ENCODE measurements at regions not wholly inside any gene's neighbourhood (a gene's known extent, or its start where the extent isn't known, plus 50 kb on each side); places are given as distances from the start of the nearest gene placed in this dataset.

DNA sequence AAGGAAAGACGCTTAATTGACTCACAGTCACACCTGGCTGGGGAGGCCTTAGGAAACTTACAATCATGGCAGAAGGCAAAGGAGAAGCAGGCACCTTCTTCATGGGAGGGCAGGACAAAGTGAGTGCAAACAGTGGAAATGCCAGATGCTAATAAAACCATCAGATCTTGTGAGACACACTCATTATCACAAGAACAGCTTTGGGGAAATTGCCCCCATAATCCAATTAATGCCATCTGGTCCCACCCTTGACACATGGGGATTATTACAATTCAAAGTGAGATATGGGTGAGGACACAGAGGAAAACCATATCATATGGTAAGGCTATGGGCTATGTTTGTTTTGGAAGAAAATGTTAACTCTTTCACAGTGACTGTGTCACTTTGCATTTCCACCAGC, 1272.5 kb upstream of the CELF2 start:
- Histone ChIP-seq H3K56ac (ENCODE audit: extremely low read depth, insufficient read depth, low read length) (no peak overlapping the region), H3K27me3 (ENCODE audit: control insufficient read depth, insufficient read depth, low read length) (no peaks in the 10 kb centered on the region), H3K23ac (ENCODE audit: low read depth, low read length) (no peak overlapping the region), H3K18ac (ENCODE audit: low read depth, low read length) (no peak overlapping the region), H3K9me3 (ENCODE audit: control insufficient read depth, insufficient read depth, low read length) (no peaks in the 10 kb centered on the region), H3K4me1 (ENCODE audit: control insufficient read depth, insufficient read depth, low read length) (no peaks in the 10 kb centered on the region; the same call in 1 of the 2 replicates), H4K91ac (ENCODE audit: insufficient read depth, low read depth, low read length) (no peak overlapping the region), H3K4me3 (ENCODE audit: insufficient read depth, low read depth, low read length) (no peak overlapping the region), H4K8ac (ENCODE audit: low read depth in 2 of 2, low read length in 2 of 2) (no peak overlapping the region), H2AK9ac (replicated peaks; ENCODE audit: low read depth, low read length, poor library complexity) (no peak overlapping the region), H2AK5ac (ENCODE audit: low read depth, low read length) (no peak overlapping the region), H2BK120ac (ENCODE audit: low read depth, low read length) (no peak overlapping the region), H3K79me1 (ENCODE audit: low read depth in 1 of 2, low read length in 2 of 2) (no peaks in the 10 kb centered on the region), H2BK20ac (ENCODE audit: low read depth, low read length) (no peak overlapping the region), H3K4ac (ENCODE audit: low read depth, low read length) (no peak overlapping the region), H3K4me2 (ENCODE audit: low read depth, low read length) (no peak overlapping the region), H2BK15ac (ENCODE audit: low read depth, low read length) (no peak overlapping the region), H2BK5ac (ENCODE audit: low read depth, low read length, poor library complexity, severe bottlenecking) (no peak overlapping the region), H3K9me1 (ENCODE audit: insufficient read depth, low read length) (no peaks in the 10 kb centered on the region), H3K36me3 (ENCODE audit: control insufficient read depth, insufficient read depth, low read length) (no peaks in the 10 kb centered on the region), H3K9ac (ENCODE audit: low read depth, low read length) (no peak overlapping the region), H3K27ac (ENCODE audit: insufficient read depth, low read length) (no peak overlapping the region), H4K5ac (ENCODE audit: low read depth, low read length) (no peak overlapping the region), H3K14ac (replicated peaks; ENCODE audit: low read depth, low read length) (no peak overlapping the region), H4K20me1 (ENCODE audit: insufficient read depth, low read length) (no peaks in the 10 kb centered on the region), H2AFZ (replicated peaks; ENCODE audit: low read length, poor library complexity) (no peak overlapping the region)
- in situ Hi-C loops (cut with MboI; ENCODE audit: low sequenced_read_pairs), result no loop called here
- ATAC-seq (ENCODE audit: low read depth), result no peak
- ChIA-PET POLR2A (ENCODE audit: unreplicated experiment) (no interaction called here), CTCF (no interaction called here)
- no peak for TF ChIP-seq MAZ (IDR thresholded peaks at IDR 0.05; ENCODE audit: borderline replicate concordance, low read depth, low read length)
- no peak for TF ChIP-seq CHD1 (IDR thresholded peaks at IDR 0.05; ENCODE audit: low read depth, low read length)
- TF ChIP-seq MXI1 (IDR thresholded peaks at IDR 0.05; ENCODE audit: borderline replicate concordance, low read depth, low read length), result no peak
- TF ChIP-seq, protein P1, sequence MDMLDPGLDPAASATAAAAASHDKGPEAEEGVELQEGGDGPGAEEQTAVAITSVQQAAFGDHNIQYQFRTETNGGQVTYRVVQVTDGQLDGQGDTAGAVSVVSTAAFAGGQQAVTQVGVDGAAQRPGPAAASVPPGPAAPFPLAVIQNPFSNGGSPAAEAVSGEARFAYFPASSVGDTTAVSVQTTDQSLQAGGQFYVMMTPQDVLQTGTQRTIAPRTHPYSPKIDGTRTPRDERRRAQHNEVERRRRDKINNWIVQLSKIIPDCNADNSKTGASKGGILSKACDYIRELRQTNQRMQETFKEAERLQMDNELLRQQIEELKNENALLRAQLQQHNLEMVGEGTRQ (IDR thresholded peaks at IDR 0.05; ENCODE audit: low read depth, low read length), result no peak
- TF ChIP-seq CEBPB (IDR thresholded peaks at IDR 0.05; ENCODE audit: low read depth, low read length), result no peak
- no peak for TF ChIP-seq BHLHE40 (IDR thresholded peaks at IDR 0.05; ENCODE audit: low read depth, low read length)
- TF ChIP-seq RAD21 (IDR thresholded peaks at IDR 0.05; ENCODE audit: low read length), result no peak
- TF ChIP-seq NFE2L2 (IDR thresholded peaks at IDR 0.05; ENCODE audit: low read depth, low read length), result no peak
- TF ChIP-seq POLR2A (IDR thresholded peaks at IDR 0.05; ENCODE audit: low read depth, low read length), result no peak
- TF ChIP-seq, protein P2, sequence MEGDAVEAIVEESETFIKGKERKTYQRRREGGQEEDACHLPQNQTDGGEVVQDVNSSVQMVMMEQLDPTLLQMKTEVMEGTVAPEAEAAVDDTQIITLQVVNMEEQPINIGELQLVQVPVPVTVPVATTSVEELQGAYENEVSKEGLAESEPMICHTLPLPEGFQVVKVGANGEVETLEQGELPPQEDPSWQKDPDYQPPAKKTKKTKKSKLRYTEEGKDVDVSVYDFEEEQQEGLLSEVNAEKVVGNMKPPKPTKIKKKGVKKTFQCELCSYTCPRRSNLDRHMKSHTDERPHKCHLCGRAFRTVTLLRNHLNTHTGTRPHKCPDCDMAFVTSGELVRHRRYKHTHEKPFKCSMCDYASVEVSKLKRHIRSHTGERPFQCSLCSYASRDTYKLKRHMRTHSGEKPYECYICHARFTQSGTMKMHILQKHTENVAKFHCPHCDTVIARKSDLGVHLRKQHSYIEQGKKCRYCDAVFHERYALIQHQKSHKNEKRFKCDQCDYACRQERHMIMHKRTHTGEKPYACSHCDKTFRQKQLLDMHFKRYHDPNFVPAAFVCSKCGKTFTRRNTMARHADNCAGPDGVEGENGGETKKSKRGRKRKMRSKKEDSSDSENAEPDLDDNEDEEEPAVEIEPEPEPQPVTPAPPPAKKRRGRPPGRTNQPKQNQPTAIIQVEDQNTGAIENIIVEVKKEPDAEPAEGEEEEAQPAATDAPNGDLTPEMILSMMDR (conservative IDR thresholded peaks at IDR 0.05; ENCODE audit: low read depth, low read length), result no peak
- TF ChIP-seq, protein P3, sequence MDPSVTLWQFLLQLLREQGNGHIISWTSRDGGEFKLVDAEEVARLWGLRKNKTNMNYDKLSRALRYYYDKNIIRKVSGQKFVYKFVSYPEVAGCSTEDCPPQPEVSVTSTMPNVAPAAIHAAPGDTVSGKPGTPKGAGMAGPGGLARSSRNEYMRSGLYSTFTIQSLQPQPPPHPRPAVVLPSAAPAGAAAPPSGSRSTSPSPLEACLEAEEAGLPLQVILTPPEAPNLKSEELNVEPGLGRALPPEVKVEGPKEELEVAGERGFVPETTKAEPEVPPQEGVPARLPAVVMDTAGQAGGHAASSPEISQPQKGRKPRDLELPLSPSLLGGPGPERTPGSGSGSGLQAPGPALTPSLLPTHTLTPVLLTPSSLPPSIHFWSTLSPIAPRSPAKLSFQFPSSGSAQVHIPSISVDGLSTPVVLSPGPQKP (IDR thresholded peaks at IDR 0.05; ENCODE audit: borderline replicate concordance, low read depth, low read length), result no peak
- no peak for TF ChIP-seq SMC3 (IDR thresholded peaks at IDR 0.05; ENCODE audit: low read depth, low read length)
- no peak for TF ChIP-seq FOS (IDR thresholded peaks at IDR 0.05; ENCODE audit: low read depth, low read length)
- no peak for DNase-seq
- dilution Hi-C loops (cut with HindIII; ENCODE audit: low sequenced_read_pairs, unreplicated experiment), result no loop called here
- BruUV-seq (replicated peaks), result no TSS peak
- no CpG with 5 or more reads among the region's 1 CpG for WGBS, 2 experiments (ENCODE audit: extremely low coverage in 2 of 2, insufficient read length in 1 of 2)
- intact Hi-C loops (cut with micrococcal nuclease), result loop anchor here (10.0 kb wide), 1 partner anchor 400 kb away; no protein-coding TSS in a partner anchor

Data from IMR-90 (cell line).